Trophoblast cell (in vitro differentiated cells and primary cell): ENCODE measurements at regions not wholly inside any gene's neighbourhood (a gene's known extent, or its start where the extent isn't known, plus 50 kb on each side); places are given as distances from the start of the nearest gene placed in this dataset.

Experiments
- DNase-seq, 2 donors: peaks; one replicate each; pipeline ENCODE4 v3.0.0-alpha.2; 2016
- H2AFZ ChIP-seq: 2 replicates; pipeline ENCODE4 v1.6.1; 2013; ENCODE audit warnings: low read length, moderate library complexity, mild to moderate bottlenecking; ENCODE audit not compliant: insufficient read depth, poor library complexity
- H2AK5ac ChIP-seq: 2 replicates; pipeline ENCODE4 v1.6.1; 2013; ENCODE audit warnings: mild to moderate bottlenecking, low read length
- H2BK120ac ChIP-seq: 2 replicates; pipeline ENCODE4 v1.6.1; 2013; ENCODE audit warnings: low read length, mild to moderate bottlenecking, moderate library complexity; ENCODE audit not compliant: insufficient read depth, poor library complexity
- H2BK12ac ChIP-seq: 2 replicates; pipeline ENCODE4 v1.6.1; 2013; ENCODE audit warnings: mild to moderate bottlenecking, low read length, moderate library complexity
- H2BK5ac ChIP-seq: 2 replicates; pipeline ENCODE4 v1.6.1; 2013; ENCODE audit warnings: low read length, low read depth, moderate library complexity, mild to moderate bottlenecking; ENCODE audit not compliant: poor library complexity
- H3K14ac ChIP-seq: 2 replicates; pipeline ENCODE4 v1.6.1; 2013; ENCODE audit warnings: mild to moderate bottlenecking, low read length
- H3K18ac ChIP-seq: 2 replicates; pipeline ENCODE4 v1.6.1; 2013; ENCODE audit warnings: mild to moderate bottlenecking, low read length
- H3K23ac ChIP-seq: 2 replicates; pipeline ENCODE4 v1.6.1; 2013; ENCODE audit warnings: low read length
- H3K27ac ChIP-seq: 2 replicates; pipeline ENCODE4 v1.5.1; 2013; ENCODE audit warnings: low read depth, mild to moderate bottlenecking, inconsistent platforms, low read length, moderate library complexity
- H3K27me3 ChIP-seq: 2 replicates; pipeline ENCODE4 v1.6.1; 2013; ENCODE audit warnings: inconsistent platforms, mild to moderate bottlenecking, low read length, moderate library complexity; ENCODE audit not compliant: insufficient read depth
- H3K36me3 ChIP-seq, 2 experiments: 1 replicate in 1 of 2; 2 replicates in 1 of 2; pipeline ENCODE4 v1.6.1; 2013; ENCODE audit warnings: low read length in 2 of 2, mild to moderate bottlenecking in 2 of 2, moderate library complexity in 1 of 2; ENCODE audit not compliant: insufficient read depth in 2 of 2, control insufficient read depth in 1 of 2
- H3K4ac ChIP-seq: 2 replicates; pipeline ENCODE4 v1.6.1; 2013; ENCODE audit warnings: low read depth, mild to moderate bottlenecking, low read length, moderate library complexity
- H3K4me1 ChIP-seq, 2 experiments: 1 replicate in 1 of 2; 2 replicates in 1 of 2; pipeline ENCODE4 v1.6.1; 2013; ENCODE audit warnings: low read length in 2 of 2, mild to moderate bottlenecking in 2 of 2, moderate library complexity in 1 of 2; ENCODE audit not compliant: insufficient read depth in 2 of 2, control insufficient read depth in 1 of 2
- H3K4me2 ChIP-seq: 2 replicates; pipeline ENCODE4 v1.6.1; 2013; ENCODE audit warnings: inconsistent platforms, mild to moderate bottlenecking, low read length, moderate library complexity
- H3K4me3 ChIP-seq: 2 replicates; pipeline ENCODE4 v1.5.1; 2013; ENCODE audit warnings: mild to moderate bottlenecking, low read depth, low read length, inconsistent platforms
- H3K79me1 ChIP-seq: one replicate; pipeline ENCODE4 v1.6.1; 2013; ENCODE audit warnings: low read length
- H3K79me2 ChIP-seq: 2 replicates; pipeline ENCODE4 v1.6.1; 2013; ENCODE audit warnings: low read length, mild to moderate bottlenecking; ENCODE audit not compliant: control insufficient read depth, insufficient read depth, poor library complexity
- H3K9ac ChIP-seq: 2 replicates; pipeline ENCODE4 v1.6.1; 2013; ENCODE audit warnings: mild to moderate bottlenecking, low read length
- H3K9me3 ChIP-seq: 2 replicates; pipeline ENCODE4 v1.6.1; 2013; ENCODE audit warnings: low read depth, mild to moderate bottlenecking, control low read depth, inconsistent platforms, low read length; ENCODE audit not compliant: insufficient read depth
- H4K12ac ChIP-seq: 2 replicates; pipeline ENCODE4 v1.6.1; 2013; ENCODE audit warnings: low read depth, mild to moderate bottlenecking, low read length, moderate library complexity
- H4K8ac ChIP-seq: 2 replicates; pipeline ENCODE4 v1.6.1; 2013; ENCODE audit warnings: low read depth, mild to moderate bottlenecking, low read length, moderate library complexity
- H4K91ac ChIP-seq: one replicate; pipeline ENCODE4 v1.6.1; 2013; ENCODE audit warnings: low read depth, mild to moderate bottlenecking, low read length, moderate library complexity
- WGBS: extraction: QIAGEN DNeasy Blood & Tissue Kit; methylation state at CpG from one replicate; pipeline ENCODE4 v1.1.7; 2013; ENCODE audit warnings: missing lambda C conversion rate; ENCODE audit not compliant: insufficient read length, insufficient coverage; ENCODE audit errors: extremely low coverage; 5-methylcytosine and 5-hydroxymethylcytosine counted together

DNA sequence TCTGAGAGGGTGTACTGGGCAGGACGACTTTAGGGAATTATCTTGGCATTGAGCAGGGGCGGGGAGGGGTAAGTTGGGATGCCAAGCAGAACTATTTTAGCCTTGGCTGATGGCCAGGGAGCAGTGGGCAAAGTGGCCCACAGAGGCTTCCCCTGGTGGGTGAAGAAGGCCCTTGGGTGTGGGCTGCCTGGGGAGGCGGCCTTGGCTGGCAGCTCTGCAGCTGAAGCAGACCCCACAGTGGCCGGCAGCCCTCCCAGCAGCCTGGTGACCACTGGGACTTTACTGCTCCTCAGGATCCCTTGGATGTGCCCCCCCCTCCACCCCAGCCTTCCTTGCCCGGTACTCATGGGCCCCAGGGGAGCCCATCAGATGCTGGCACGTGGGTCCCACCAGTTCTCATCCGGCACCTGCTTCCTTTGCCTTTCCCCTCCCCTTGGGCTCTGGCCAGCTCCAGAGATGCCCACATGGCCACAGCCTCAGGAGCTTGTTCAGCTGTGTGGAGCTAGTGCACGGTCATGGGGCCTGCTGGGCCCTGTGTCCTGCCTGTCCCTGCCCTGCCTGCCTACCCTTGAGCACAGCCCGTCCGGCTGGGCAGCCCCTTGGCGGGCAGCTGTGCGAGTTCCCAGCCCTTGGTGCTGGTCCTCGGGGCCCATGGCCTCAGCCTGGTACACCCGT lies 122.1 kb upstream of the HS6ST1 start:
- H3K9me3 ChIP-seq = no peaks in the 10 kb centered on the region
- H3K9ac ChIP-seq = no peak overlapping the region
- peaks cover 0 to 2% of the 10 kb centered on the region in 2 experiments for H3K4me1 ChIP-seq
- no peaks in the 10 kb centered on the region for H3K79me1 ChIP-seq
- no peak overlapping the region for H3K14ac ChIP-seq
- H3K36me3 ChIP-seq = no peaks in the 10 kb centered on the region
- no peak overlapping the region for H4K8ac ChIP-seq
- no peak overlapping the region for H2AFZ ChIP-seq
- H3K23ac ChIP-seq = no peak overlapping the region
- H3K27ac ChIP-seq = no peak overlapping the region
- H4K12ac ChIP-seq = no peak overlapping the region
- WGBS = no CpG with 5 or more reads among the region's 14 CpGs
- no peak overlapping the region for H2AK5ac ChIP-seq
- no peak overlapping the region for H3K4ac ChIP-seq
- H2BK5ac ChIP-seq = no peak overlapping the region
- H3K4me3 ChIP-seq = no peak overlapping the region
- no peaks in the 10 kb centered on the region for H3K27me3 ChIP-seq
- no peak overlapping the region for H3K18ac ChIP-seq
- H2BK12ac ChIP-seq = no peak overlapping the region
- no peak overlapping the region for H4K91ac ChIP-seq
- DNase-seq = no peak
- no peaks in the 10 kb centered on the region for H3K79me2 ChIP-seq
- H2BK120ac ChIP-seq = no peak overlapping the region
- H3K4me2 ChIP-seq = no peak overlapping the region

DNA sequence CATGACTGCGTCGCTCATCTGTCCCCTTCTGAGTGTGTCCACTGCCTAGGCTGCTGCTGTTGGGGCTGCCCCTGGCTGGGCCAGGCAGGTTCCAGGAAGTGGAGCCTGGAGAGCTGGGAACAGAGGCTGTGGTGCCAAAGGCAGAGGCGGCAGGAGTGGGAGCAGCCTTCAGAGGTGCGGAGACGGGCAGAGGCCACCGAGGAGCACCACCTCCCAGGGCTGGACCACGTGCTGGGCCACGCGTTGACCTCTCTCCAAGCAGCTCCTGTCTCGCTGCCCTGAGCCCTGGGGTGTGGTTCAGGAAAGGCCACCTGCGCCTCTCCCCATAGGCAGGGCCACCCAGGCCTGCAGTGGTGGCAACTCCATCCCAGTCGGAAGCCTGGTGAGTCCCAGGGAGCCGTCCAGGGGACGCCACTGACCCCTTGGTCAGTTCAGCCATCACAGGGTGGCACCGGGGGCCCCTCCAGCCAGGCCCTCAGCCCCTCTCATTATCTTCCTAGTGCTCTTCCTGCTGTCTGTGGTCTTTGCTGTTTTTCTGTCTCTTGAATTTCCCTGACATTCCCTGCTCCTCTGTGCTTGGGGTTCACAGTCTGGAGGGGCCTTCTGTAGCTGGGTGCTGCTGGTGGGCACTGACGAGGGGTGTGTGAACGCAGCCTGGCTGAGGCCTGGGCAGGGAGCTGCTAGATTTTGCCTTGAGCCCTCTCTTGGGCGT lies 122.8 kb upstream of the HS6ST1 start:
- H3K36me3 ChIP-seq = no peaks in the 10 kb centered on the region
- H3K14ac ChIP-seq = no peak overlapping the region
- DNase-seq = no peak
- H3K4me3 ChIP-seq = no peak overlapping the region
- no peaks in the 10 kb centered on the region for H3K79me1 ChIP-seq
- H3K4me2 ChIP-seq = no peak overlapping the region
- H2BK12ac ChIP-seq = no peak overlapping the region
- H4K8ac ChIP-seq = no peak overlapping the region
- H2BK120ac ChIP-seq = no peak overlapping the region
- H3K4ac ChIP-seq = no peak overlapping the region
- H4K91ac ChIP-seq = no peak overlapping the region
- H3K23ac ChIP-seq = no peak overlapping the region
- H2AK5ac ChIP-seq = no peak overlapping the region
- no peak overlapping the region for H3K27ac ChIP-seq
- peaks cover 0 to 2% of the 10 kb centered on the region in 2 experiments for H3K4me1 ChIP-seq
- no peak overlapping the region for H3K9ac ChIP-seq
- no peak overlapping the region for H3K18ac ChIP-seq
- no peaks in the 10 kb centered on the region for H3K9me3 ChIP-seq
- H4K12ac ChIP-seq = no peak overlapping the region
- whole genome bisulfite sequencing = no CpG with 5 or more reads among the region's 18 CpGs
- H2BK5ac ChIP-seq = no peak overlapping the region
- no peaks in the 10 kb centered on the region for H3K79me2 ChIP-seq
- no peak overlapping the region for H2AFZ ChIP-seq
- H3K27me3 ChIP-seq = no peaks in the 10 kb centered on the region

DNA sequence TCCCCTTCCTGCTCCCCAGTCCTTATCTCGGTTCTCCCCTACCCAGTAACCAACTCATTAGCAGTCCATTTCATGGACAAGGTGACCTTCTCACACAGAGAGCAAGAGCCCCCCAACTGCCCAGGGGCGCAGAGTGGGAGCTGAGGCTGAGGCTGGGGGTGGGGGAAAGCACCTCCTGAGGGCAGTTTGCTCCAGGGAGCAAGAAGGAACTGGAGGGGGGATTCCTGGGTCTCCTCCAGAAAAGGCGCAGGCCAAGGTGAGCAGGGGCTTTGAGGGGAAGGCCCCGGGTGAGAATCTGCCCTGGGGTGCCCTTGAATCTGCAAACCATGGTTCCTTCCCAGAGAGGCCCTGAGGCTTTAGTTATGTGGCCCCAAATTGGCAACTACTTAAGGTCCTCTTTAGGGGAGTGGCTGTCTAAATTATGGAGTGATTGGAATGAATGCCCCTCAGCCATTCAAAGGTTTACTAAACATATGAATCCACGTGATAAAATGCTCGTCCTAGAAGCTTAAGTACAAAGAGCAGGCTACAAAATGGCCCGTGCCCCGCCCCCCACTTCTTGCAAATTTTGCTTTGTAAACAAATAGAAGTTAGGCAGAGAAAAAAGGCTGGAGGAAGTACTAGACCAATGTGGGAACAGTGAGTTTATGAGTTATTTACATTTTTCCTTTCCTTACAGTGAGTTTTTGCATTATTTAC lies 123.5 kb upstream of the HS6ST1 start:
- no peaks in the 10 kb centered on the region for H3K36me3 ChIP-seq
- H3K9me3 ChIP-seq = no peaks in the 10 kb centered on the region
- DNase-seq = no peak
- H2AFZ ChIP-seq = no peak overlapping the region
- H4K12ac ChIP-seq = no peak overlapping the region
- no peak overlapping the region for H3K18ac ChIP-seq
- H3K79me2 ChIP-seq = no peaks in the 10 kb centered on the region
- no peaks in the 10 kb centered on the region for H3K79me1 ChIP-seq
- no CpG with 5 or more reads among the region's 8 CpGs for WGBS
- H3K14ac ChIP-seq = no peak overlapping the region
- no peak overlapping the region for H3K23ac ChIP-seq
- H3K27ac ChIP-seq = no peak overlapping the region
- H2AK5ac ChIP-seq = no peak overlapping the region
- no peak overlapping the region for H3K4me2 ChIP-seq
- no peaks in the 10 kb centered on the region for H3K27me3 ChIP-seq
- H3K4ac ChIP-seq = no peak overlapping the region
- H3K4me1 ChIP-seq = peaks cover 0 to 2% of the 10 kb centered on the region in 2 experiments
- H3K4me3 ChIP-seq = no peak overlapping the region
- H3K9ac ChIP-seq = no peak overlapping the region
- H2BK12ac ChIP-seq = no peak overlapping the region
- no peak overlapping the region for H2BK5ac ChIP-seq
- peak overlapping the region; percentile 22 for H4K8ac ChIP-seq
- peak overlapping the region; percentile 7 for H4K91ac ChIP-seq
- peak overlapping the region; percentile 8 for H2BK120ac ChIP-seq

DNA sequence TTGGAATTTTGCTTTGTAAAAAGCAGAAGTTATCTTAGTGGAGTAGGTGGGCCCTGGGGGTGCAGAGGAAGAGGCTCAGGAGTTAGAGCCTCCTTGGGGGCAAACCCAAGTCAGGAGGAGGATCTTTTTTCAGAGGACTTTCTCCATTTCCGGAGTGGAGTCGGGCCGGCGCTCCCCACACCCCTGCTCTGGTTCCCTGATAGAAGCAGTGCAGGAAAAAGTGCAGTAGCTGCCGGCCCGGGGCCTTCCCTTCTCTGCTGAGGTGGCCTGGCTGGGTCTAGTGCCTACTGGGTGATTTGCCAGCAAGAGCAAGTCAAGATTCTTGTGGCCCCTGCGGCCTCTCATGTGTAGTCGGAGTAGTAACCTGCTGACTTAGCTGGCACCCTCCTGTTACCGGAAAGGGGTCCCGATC lies 124.2 kb upstream of the HS6ST1 start:
- Histone ChIP-seq H3K79me1 (no peaks in the 10 kb centered on the region), H3K4me3 (no peak overlapping the region), H4K91ac (no peak overlapping the region), H3K9me3 (no peaks in the 10 kb centered on the region), H4K12ac (no peak overlapping the region), H3K14ac (no peak overlapping the region), H2BK120ac (no peak overlapping the region), H3K23ac (no peak overlapping the region), H3K27me3 (no peaks in the 10 kb centered on the region), H3K4me2 (no peak overlapping the region), H3K4ac (no peak overlapping the region), H3K27ac (no peak overlapping the region), H3K9ac (no peak overlapping the region), H3K4me1 (peaks cover 0 to 2% of the 10 kb centered on the region in 2 experiments), H3K36me3 (no peaks in the 10 kb centered on the region), H4K8ac (peak overlapping the region; percentile 7), H2BK12ac (no peak overlapping the region), H2BK5ac (no peak overlapping the region), H2AK5ac (no peak overlapping the region), H2AFZ (no peak overlapping the region), H3K18ac (no peak overlapping the region), H3K79me2 (no peaks in the 10 kb centered on the region)
- no CpG with 5 or more reads among the region's 10 CpGs for WGBS
- no peak for DNase-seq
